ENCODE measurements at regions not wholly inside any gene's neighbourhood (a gene's known extent, or its start where the extent isn't known, plus 50 kb on each side); places are given as distances from the start of the nearest gene placed in this dataset.
A peak's percentile ranks its signal among the peaks of the same experiment; 100 is the strongest.

DNA sequence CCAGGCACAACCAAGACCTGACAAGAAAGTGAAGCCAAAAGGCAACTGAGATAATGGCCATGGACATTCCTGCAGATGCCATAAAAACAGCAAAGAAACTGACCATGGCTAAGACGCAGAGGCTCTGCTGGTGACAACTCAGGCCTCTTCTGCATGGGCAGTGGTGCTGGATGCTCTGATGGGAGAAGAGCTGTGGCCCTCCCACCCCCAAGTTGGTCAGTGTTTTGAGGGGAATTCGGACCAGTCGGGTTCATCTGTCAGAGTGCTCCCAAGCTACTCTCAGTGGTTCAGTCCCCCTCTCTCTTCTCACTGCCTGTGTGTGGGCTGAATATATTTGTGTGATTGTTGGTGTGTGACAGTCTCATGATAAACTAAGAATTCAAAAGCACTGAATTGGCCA lies 79.0 kb upstream of the GPR26 start:
- DNase-seq = no peak

DNA sequence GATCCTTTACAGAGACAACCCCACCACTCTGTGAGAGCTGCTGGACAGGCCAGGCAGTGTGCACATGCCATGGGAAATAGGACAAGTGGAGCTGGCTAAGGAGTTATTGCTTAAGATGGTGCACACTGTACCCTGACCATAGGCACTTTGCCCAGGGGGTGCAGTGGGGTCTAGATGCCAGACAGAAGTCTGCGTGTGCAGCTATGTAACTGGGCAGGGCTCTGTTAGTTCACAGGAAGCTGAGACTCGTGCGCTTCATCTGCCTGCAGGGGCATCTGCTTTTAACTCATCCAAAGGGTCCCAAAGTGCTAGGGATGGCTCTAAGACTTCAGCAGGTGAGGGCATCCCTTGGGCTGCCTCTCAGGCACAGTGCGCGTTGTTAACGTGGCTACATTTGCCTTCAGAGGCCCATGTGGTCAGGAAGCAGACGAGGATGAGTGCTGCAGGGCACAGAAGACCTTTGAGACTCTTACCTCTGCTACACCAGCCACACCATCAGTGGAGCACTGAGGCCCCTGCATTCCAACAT lies 77.7 kb upstream of the GPR26 start:
- 61 to 74% methylated on average over 4 to 7 of the region's 7 CpGs for WGBS, 2 donors
- Histone ChIP-seq H3K4me1 (peaks cover 0 to 7% (median 2%) of the 10 kb centered on the region in 4 donors), H3K27ac (no peak overlapping the region), H3K36me3 (no peaks in the 10 kb centered on the region), H3K27me3 (no peaks in the 10 kb centered on the region), H3K9me3 (no peaks in the 10 kb centered on the region), H3K4me3 (no peak overlapping the region)
- DNase-seq (no peak), ATAC-seq (ENCODE audit: low FRiP score in 2 of 2) (no peak)
- TF ChIP-seq POLR2AphosphoS5 (IDR thresholded peaks at IDR 0.05) (no peak), POLR2A (IDR thresholded peaks at IDR 0.05) (no peak), EP300 (IDR thresholded peaks at IDR 0.05) (no peak)
- TF ChIP-seq, protein P1, sequence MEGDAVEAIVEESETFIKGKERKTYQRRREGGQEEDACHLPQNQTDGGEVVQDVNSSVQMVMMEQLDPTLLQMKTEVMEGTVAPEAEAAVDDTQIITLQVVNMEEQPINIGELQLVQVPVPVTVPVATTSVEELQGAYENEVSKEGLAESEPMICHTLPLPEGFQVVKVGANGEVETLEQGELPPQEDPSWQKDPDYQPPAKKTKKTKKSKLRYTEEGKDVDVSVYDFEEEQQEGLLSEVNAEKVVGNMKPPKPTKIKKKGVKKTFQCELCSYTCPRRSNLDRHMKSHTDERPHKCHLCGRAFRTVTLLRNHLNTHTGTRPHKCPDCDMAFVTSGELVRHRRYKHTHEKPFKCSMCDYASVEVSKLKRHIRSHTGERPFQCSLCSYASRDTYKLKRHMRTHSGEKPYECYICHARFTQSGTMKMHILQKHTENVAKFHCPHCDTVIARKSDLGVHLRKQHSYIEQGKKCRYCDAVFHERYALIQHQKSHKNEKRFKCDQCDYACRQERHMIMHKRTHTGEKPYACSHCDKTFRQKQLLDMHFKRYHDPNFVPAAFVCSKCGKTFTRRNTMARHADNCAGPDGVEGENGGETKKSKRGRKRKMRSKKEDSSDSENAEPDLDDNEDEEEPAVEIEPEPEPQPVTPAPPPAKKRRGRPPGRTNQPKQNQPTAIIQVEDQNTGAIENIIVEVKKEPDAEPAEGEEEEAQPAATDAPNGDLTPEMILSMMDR (IDR thresholded peaks at IDR 0.05) = no peak

More for the DNA sequence above, 79.0 kb upstream of the GPR26 start:
- ATAC-seq (ENCODE audit: low FRiP score in 2 of 2) = no peak
- Histone ChIP-seq H3K4me3 (no peak overlapping the region), H3K27me3 (no peaks in the 10 kb centered on the region), H3K27ac (no peak overlapping the region), H3K9me3 (no peaks in the 10 kb centered on the region), H3K36me3 (no peaks in the 10 kb centered on the region), H3K4me1 (peaks cover 0 to 7% (median 2%) of the 10 kb centered on the region in 4 donors)
- TF ChIP-seq, protein P1 (IDR thresholded peaks at IDR 0.05) = no peak
- TF ChIP-seq POLR2AphosphoS5 (IDR thresholded peaks at IDR 0.05) = no peak
- TF ChIP-seq EP300 (IDR thresholded peaks at IDR 0.05) = no peak
- no peak for TF ChIP-seq POLR2A (IDR thresholded peaks at IDR 0.05)
- WGBS, 2 donors = 86 to 87% methylated on average over 3 of the region's 3 CpGs

DNA sequence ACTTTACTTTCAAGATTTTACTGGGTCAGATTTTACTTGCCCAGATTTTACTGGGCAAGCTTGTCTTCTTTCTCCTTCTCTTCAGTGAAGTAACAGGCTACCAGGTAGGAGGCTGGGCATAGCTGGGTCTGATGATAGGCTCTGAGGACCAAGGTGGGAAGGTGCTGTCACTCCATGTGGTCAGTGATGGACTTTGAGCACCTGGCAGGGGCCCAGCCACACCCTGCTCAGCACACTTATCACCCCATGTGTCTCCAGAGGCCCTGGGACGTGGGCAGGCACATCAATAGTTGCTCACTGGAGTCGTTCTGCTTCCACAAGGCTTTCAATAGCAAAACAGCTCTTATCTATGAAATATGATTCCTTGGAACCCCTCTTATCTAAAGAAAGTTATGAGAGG lies 70.5 kb upstream of the GPR26 start:
- no peak overlapping the region for H3K27ac ChIP-seq
- no peaks in the 10 kb centered on the region for H3K36me3 ChIP-seq
- no peaks in the 10 kb centered on the region for H3K4me1 ChIP-seq
- DNase-seq (no peak), ATAC-seq (ENCODE audit: low FRiP score in 2 of 2) (peak in 1 of 2 donors; percentile 34)
- no peak overlapping the region for H3K4me3 ChIP-seq
- no peaks in the 10 kb centered on the region for H3K9me3 ChIP-seq
- no peaks in the 10 kb centered on the region for H3K27me3 ChIP-seq
- 24 to 34% methylated on average over 2 of the region's 2 CpGs for WGBS, 2 donors
- TF ChIP-seq EP300 (IDR thresholded peaks at IDR 0.05) (no peak), POLR2A (IDR thresholded peaks at IDR 0.05) (no peak), POLR2AphosphoS5 (IDR thresholded peaks at IDR 0.05) (no peak)
- TF ChIP-seq, protein P1 (IDR thresholded peaks at IDR 0.05) = no peak

DNA sequence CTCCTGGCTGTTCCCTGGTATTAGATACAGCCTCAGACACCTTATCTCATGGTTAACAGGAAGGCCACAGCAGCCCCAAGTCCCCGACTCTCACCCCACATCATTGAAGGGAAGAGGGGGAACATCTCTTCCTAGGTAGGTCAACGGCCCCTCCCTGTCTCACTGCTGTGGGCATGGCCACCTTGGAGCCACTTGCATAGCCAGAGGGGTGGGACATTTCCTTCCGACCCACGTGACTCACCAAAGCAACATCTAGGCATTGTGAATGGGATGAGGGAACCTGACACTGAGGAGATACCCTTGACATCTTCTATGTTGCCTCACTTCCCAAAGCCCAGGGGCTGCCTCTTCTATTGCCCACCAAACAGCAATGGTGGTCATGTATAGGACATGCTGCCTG lies 68.5 kb upstream of the GPR26 start:
- Histone ChIP-seq H3K36me3 (no peaks in the 10 kb centered on the region), H3K27me3 (no peaks in the 10 kb centered on the region), H3K9me3 (peaks cover 0 to 7% (median 0%) of the 10 kb centered on the region in 4 donors), H3K27ac (no peak overlapping the region), H3K4me3 (no peak overlapping the region), H3K4me1 (no peaks in the 10 kb centered on the region)
- TF ChIP-seq, protein P1 (IDR thresholded peaks at IDR 0.05) = no peak
- TF ChIP-seq POLR2AphosphoS5 (IDR thresholded peaks at IDR 0.05) = no peak
- no peak for TF ChIP-seq EP300 (IDR thresholded peaks at IDR 0.05)
- no peak for TF ChIP-seq POLR2A (IDR thresholded peaks at IDR 0.05)
- no peak for ATAC-seq (ENCODE audit: low FRiP score in 2 of 2)
- 80 to 89% methylated on average over 4 of the region's 4 CpGs for WGBS, 2 donors
- no peak for DNase-seq

DNA sequence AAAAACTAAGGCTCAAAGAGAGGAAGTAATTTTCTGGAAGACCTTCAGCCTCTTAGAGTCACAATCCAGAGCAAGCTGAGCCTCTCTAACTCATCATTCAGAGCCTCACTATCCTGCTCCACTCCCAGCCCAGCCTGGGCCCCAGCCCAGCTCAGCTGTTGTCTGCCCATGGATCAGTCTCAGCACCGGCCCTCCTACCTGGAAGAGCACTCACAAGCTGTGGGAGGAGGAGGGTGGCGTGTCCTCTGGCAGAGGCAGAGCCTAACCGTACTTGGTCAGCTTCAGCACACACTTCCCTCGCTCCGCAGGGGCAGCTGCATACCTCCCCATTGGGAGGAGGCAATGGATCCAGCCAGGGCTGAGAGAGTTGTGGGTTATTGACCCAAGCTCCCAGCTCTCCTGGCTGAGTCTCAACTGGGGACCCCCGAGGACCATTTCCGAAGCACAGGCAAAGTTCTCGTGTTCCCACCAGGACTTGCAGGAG lies 66.7 kb upstream of the GPR26 start:
- DNase-seq (peak in 1 of 2 donors; percentile 22), ATAC-seq (ENCODE audit: low FRiP score in 2 of 2) (no peak)
- H3K4me3 ChIP-seq = no peak overlapping the region
- WGBS, 2 donors = 78 to 86% methylated on average over 7 to 8 of the region's 8 CpGs
- no peak overlapping the region for H3K27ac ChIP-seq
- TF ChIP-seq EP300 (IDR thresholded peaks at IDR 0.05) (no peak), POLR2AphosphoS5 (IDR thresholded peaks at IDR 0.05) (no peak), POLR2A (IDR thresholded peaks at IDR 0.05) (no peak)
- TF ChIP-seq, protein P1 (IDR thresholded peaks at IDR 0.05) = no peak
- H3K4me1 ChIP-seq = no peaks in the 10 kb centered on the region
- H3K9me3 ChIP-seq = peaks cover 0 to 7% (median 0%) of the 10 kb centered on the region in 4 donors
- no peaks in the 10 kb centered on the region for H3K27me3 ChIP-seq
- no peaks in the 10 kb centered on the region for H3K36me3 ChIP-seq
